Ascending aorta (tissue), 2 donors: ENCODE measurements at regions not wholly inside any gene's neighbourhood (a gene's known extent, or its start where the extent isn't known, plus 50 kb on each side); places are given as distances from the start of the nearest gene placed in this dataset.

Experiments
- DNase-seq, 2 donors: peaks; one replicate each; pipeline ENCODE4 v3.0.0-alpha.2; 2019; ENCODE audit warnings: low spot score in 2 of 2
- H3K27ac ChIP-seq, 2 donors: fragments of 200-600 bp; sonication (generic); one replicate each; pipeline ENCODE4 v1.5.1; 2016 to 2017; ENCODE audit warnings: mild to moderate bottlenecking in 1 of 2
- H3K27me3 ChIP-seq: fragments of 200-600 bp; sonication (generic); one replicate; pipeline ENCODE4 v1.5.1; 2017
- H3K36me3 ChIP-seq, 2 donors: fragments of 200-600 bp; sonication (generic); one replicate each; pipeline ENCODE4 v1.5.1; 2016
- H3K4me1 ChIP-seq, 2 donors: fragments of 200-600 bp; sonication (generic); one replicate each; pipeline ENCODE4 v1.5.1; 2016 to 2017; ENCODE audit warnings: mild to moderate bottlenecking in 1 of 2
- H3K4me3 ChIP-seq, 2 donors: fragments of 200-600 bp; sonication (generic); one replicate each; pipeline ENCODE4 v1.5.1; 2016 to 2017; ENCODE audit warnings: mild to moderate bottlenecking in 1 of 2
- H3K9me3 ChIP-seq, 2 donors: fragments of 200-600 bp; sonication (generic); one replicate each; pipeline ENCODE4 v1.5.1; 2016
- intact Hi-C: fragments of 100-400 bp; cut with DNase I; formaldehyde crosslinking; loops from one replicate; pipeline ENCODE4 v1.15.1; 2023
- TF ChIP-seq, protein P1 (sequence below), 3 experiments: fragments of 200-600 bp in 2 of 3; fragments of 450-650 bp in 1 of 3; sonication (generic) in 2 of 3; IDR thresholded peaks; one replicate each; pipeline ENCODE4 v1.5.1; 2016 to 2019; ENCODE audit warnings: antibody characterized with exemption in 3 of 3, mild to moderate bottlenecking in 1 of 3, moderate library complexity in 1 of 3

DNA sequence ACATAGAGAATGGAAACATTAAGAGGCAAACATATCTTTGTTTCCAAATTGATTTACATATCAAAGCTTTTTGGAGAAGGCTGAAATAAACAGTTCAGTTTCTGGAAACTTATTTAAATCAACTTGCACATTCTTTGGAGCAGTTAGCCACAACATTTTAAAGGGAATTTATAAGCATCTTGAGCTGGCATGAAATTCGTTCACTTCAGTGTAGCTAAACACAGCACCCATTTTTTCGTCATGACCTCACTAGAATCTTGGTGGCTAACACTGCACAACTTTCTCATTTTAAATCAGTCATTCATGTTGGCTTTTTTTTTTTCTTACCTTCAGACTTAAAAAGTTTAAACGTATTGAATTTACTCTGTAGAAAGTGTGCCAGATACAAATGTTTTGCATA lies 1139.9 kb upstream of the FLRT2 start:
- Histone ChIP-seq H3K27me3 (no peaks in the 10 kb centered on the region), H3K36me3 (no peaks in the 10 kb centered on the region), H3K9me3 (no peaks in the 10 kb centered on the region), H3K27ac (no peak overlapping the region), H3K4me3 (no peak overlapping the region), H3K4me1 (no peaks in the 10 kb centered on the region)
- DNase-seq = no peak
- TF ChIP-seq, protein P1, sequence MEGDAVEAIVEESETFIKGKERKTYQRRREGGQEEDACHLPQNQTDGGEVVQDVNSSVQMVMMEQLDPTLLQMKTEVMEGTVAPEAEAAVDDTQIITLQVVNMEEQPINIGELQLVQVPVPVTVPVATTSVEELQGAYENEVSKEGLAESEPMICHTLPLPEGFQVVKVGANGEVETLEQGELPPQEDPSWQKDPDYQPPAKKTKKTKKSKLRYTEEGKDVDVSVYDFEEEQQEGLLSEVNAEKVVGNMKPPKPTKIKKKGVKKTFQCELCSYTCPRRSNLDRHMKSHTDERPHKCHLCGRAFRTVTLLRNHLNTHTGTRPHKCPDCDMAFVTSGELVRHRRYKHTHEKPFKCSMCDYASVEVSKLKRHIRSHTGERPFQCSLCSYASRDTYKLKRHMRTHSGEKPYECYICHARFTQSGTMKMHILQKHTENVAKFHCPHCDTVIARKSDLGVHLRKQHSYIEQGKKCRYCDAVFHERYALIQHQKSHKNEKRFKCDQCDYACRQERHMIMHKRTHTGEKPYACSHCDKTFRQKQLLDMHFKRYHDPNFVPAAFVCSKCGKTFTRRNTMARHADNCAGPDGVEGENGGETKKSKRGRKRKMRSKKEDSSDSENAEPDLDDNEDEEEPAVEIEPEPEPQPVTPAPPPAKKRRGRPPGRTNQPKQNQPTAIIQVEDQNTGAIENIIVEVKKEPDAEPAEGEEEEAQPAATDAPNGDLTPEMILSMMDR (IDR thresholded peaks at IDR 0.05) = no peak
- intact Hi-C loops = no loop called here

DNA sequence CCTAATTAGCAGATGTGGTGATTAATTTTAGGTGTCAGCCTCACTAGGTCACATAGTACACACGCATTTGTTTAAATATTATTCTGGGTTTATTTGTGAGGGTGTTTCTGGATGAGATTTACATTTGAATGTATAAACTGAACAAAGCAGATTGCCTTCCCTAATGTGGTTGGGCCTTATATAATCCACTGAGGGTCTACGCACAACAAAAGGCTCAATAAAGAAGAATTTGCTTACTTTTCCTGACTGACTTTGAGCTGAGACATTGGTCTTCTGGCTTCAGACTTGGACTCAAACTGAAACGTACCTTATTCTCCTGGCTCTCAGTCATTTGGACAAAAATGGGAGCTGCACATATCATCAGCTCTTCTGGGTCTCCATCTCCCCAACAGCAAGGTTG lies 1132.3 kb upstream of the FLRT2 start:
- DNase-seq = no peak
- H3K27me3 ChIP-seq = no peaks in the 10 kb centered on the region
- intact Hi-C loops = no loop called here
- no peaks in the 10 kb centered on the region for H3K4me1 ChIP-seq
- H3K36me3 ChIP-seq = no peaks in the 10 kb centered on the region
- TF ChIP-seq, protein P1 (IDR thresholded peaks at IDR 0.05) = no peak
- no peaks in the 10 kb centered on the region for H3K9me3 ChIP-seq
- H3K27ac ChIP-seq = no peak overlapping the region
- H3K4me3 ChIP-seq = no peak overlapping the region

DNA sequence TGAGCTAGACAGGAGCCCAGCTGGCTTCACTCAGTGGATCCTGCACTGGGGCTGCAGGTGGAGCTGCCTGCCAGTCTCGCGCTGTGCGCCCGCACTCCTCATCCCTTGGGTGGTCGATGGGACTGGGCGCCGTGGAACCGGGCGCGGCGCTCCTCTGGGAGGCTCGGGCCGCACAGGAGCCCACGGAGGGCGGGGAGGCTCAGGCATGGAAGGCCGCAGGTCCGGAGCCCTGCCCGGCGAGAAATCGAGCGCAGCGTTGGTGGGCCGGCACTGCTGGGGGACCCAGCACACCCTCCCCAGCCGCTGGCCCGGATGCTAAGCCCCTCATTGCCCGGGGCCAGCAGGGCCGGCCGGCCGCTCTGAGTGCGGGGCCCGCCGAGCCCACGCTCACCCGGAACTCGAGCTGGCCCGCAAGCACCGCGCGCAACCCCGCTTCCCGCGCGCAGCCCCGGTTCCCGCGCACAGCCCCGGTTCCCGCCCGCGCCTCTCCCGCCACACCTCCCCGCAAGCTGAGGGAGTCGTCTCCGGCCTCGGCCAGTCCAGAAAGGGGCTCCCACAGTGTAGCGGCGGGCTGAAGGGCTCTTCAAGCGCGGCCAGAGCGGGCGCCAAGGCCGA lies 1130.5 kb upstream of the FLRT2 start:
- DNase-seq = no peak
- no peaks in the 10 kb centered on the region for H3K27me3 ChIP-seq
- no peak overlapping the region for H3K4me3 ChIP-seq
- intact Hi-C loops = no loop called here
- H3K9me3 ChIP-seq = no peaks in the 10 kb centered on the region
- H3K27ac ChIP-seq = no peak overlapping the region
- no peaks in the 10 kb centered on the region for H3K36me3 ChIP-seq
- TF ChIP-seq, protein P1 (IDR thresholded peaks at IDR 0.05) = no peak
- no peaks in the 10 kb centered on the region for H3K4me1 ChIP-seq

- Histone ChIP-seq H3K27me3 (no peaks in the 10 kb centered on the region), H3K27ac (no peak overlapping the region), H3K9me3 (no peaks in the 10 kb centered on the region), H3K4me1 (no peaks in the 10 kb centered on the region), H3K36me3 (no peaks in the 10 kb centered on the region), H3K4me3 (no peak overlapping the region)
- intact Hi-C loops = no loop called here
- TF ChIP-seq, protein P1 (IDR thresholded peaks at IDR 0.05) = no peak
- no peak for DNase-seq
These were observed 1128.3 kb upstream of the FLRT2 start for GRCh38 chr14:84401631-84402030.

GRCh38 chr14:84403585-84403984 lies 1126.4 kb upstream of the FLRT2 start:
- Histone ChIP-seq H3K27me3 (no peaks in the 10 kb centered on the region), H3K27ac (no peak overlapping the region), H3K9me3 (no peaks in the 10 kb centered on the region), H3K4me3 (no peak overlapping the region), H3K36me3 (no peaks in the 10 kb centered on the region), H3K4me1 (no peaks in the 10 kb centered on the region)
- TF ChIP-seq, protein P1 (IDR thresholded peaks at IDR 0.05) = no peak
- no peak for DNase-seq
- intact Hi-C loops = no loop called here

DNA sequence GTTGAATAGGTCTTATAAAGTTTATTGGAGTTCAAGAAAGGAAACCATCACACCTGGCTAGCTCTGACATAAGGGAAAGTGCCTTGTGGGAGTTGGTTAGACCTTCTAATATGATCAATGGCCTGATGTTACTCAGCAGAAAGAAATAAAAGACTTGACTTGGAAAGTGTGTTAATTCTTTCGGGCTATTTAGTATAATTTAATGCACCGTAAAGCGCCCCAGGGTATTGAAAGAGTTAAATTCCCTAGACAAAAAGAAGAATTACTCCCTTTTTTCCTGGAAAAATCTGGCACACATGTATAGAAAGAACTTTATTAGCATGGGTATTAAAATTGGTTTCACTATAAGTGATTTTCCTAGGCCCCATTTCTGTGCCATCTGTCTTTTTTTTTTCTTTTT lies 1125.7 kb upstream of the FLRT2 start:
- Histone ChIP-seq H3K27me3 (no peaks in the 10 kb centered on the region), H3K4me3 (no peak overlapping the region), H3K9me3 (no peaks in the 10 kb centered on the region), H3K27ac (no peak overlapping the region), H3K36me3 (no peaks in the 10 kb centered on the region), H3K4me1 (no peaks in the 10 kb centered on the region)
- TF ChIP-seq, protein P1 (IDR thresholded peaks at IDR 0.05) = no peak
- no peak for DNase-seq
- intact Hi-C loops = no loop called here
